Liver (tissue), 8 donors: ENCODE measurements at regions not wholly inside any gene's neighbourhood (a gene's known extent, or its start where the extent isn't known, plus 50 kb on each side); places are given as distances from the start of the nearest gene placed in this dataset.

Source experiments
- DNase-seq: peaks from one replicate; pipeline ENCODE4 v3.0.0-alpha.2; 2017; ENCODE audit warnings: low spot score
- H3K27ac ChIP-seq, 2 donors: one replicate each; pipeline ENCODE4 v1.7.0; 2013; ENCODE audit warnings: inconsistent platforms in 2 of 2, low read length in 2 of 2, control low read depth in 1 of 2, low read depth in 1 of 2, mild to moderate bottlenecking in 1 of 2
- H3K27me3 ChIP-seq, 4 donors: one replicate each; pipeline versions ENCODE4 v1.6.1 to v1.7.0; 2013; ENCODE audit warnings: low read length in 3 of 4, inconsistent platforms in 1 of 4, mild to moderate bottlenecking in 1 of 4, moderate library complexity in 1 of 4; ENCODE audit not compliant: control insufficient read depth in 4 of 4, insufficient read depth in 4 of 4
- H3K36me3 ChIP-seq, 4 donors: one replicate each; pipeline versions ENCODE4 v1.6.1 to v1.7.0; 2013; ENCODE audit warnings: low read length in 3 of 4, mild to moderate bottlenecking in 3 of 4, low read depth in 1 of 4, moderate library complexity in 1 of 4; ENCODE audit not compliant: control insufficient read depth in 4 of 4, insufficient read depth in 3 of 4
- H3K4me1 ChIP-seq, 4 donors: one replicate each; pipeline versions ENCODE4 v1.6.1 to v1.7.0; 2013; ENCODE audit warnings: low read length in 3 of 4, mild to moderate bottlenecking in 3 of 4, moderate library complexity in 1 of 4; ENCODE audit not compliant: control insufficient read depth in 4 of 4, insufficient read depth in 4 of 4
- H3K4me3 ChIP-seq, 3 donors: one replicate each; pipeline versions ENCODE4 v1.6.1 to v1.7.0; 2013; ENCODE audit warnings: low read length in 3 of 3, control low read depth in 1 of 3, low read depth in 1 of 3, mild to moderate bottlenecking in 1 of 3
- H3K9ac ChIP-seq, 2 donors: one replicate each; pipeline ENCODE4 v1.7.0; 2013; ENCODE audit warnings: low read length in 2 of 2, mild to moderate bottlenecking in 2 of 2, moderate library complexity in 2 of 2, control low read depth in 1 of 2, low read depth in 1 of 2
- H3K9me3 ChIP-seq, 4 donors: one replicate each; pipeline versions ENCODE4 v1.6.1 to v1.7.0; 2013; ENCODE audit warnings: low read length in 3 of 4; ENCODE audit not compliant: control insufficient read depth in 4 of 4
- ATF3 ChIP-seq: IDR thresholded peaks from 2 replicates; pipeline ENCODE4 v1.6.1; 2016; ENCODE audit warnings: antibody characterized with exemption
- CTCF ChIP-seq: fragments of 150-350 bp; IDR thresholded peaks from 2 replicates; pipeline ENCODE4 v1.5.1; 2017; ENCODE audit warnings: improper control_type of control experiment, low read depth, low read length; ENCODE audit not compliant: missing input control
- EGR1 ChIP-seq, 2 donors: IDR thresholded peaks; 2 replicates each; pipeline ENCODE4 v1.6.1; 2016 to 2018; ENCODE audit warnings: antibody characterized with exemption in 2 of 2, low read depth in 2 of 2
- FOXA1 ChIP-seq: IDR thresholded peaks from 2 replicates; pipeline ENCODE4 v1.6.1; 2016; ENCODE audit warnings: antibody characterized with exemption
- GABPA ChIP-seq, 2 donors: IDR thresholded peaks in 1 of 2; conservative IDR thresholded peaks in 1 of 2; 2 replicates each; pipeline ENCODE4 v1.6.1; 2016; ENCODE audit warnings: antibody characterized with exemption in 2 of 2, mild to moderate bottlenecking in 1 of 2, moderate library complexity in 1 of 2
- HNF4A ChIP-seq, 2 donors: conservative IDR thresholded peaks; 2 replicates each; pipeline ENCODE4 v1.6.1; 2016; ENCODE audit warnings: antibody characterized with exemption in 2 of 2, mild to moderate bottlenecking in 2 of 2
- HNF4G ChIP-seq: IDR thresholded peaks from 2 replicates; pipeline ENCODE4 v1.6.1; 2016; ENCODE audit warnings: antibody characterized with exemption
- JUND ChIP-seq, 2 donors: IDR thresholded peaks; 2 replicates each; pipeline ENCODE4 v1.6.1; 2016; ENCODE audit warnings: antibody characterized with exemption in 2 of 2
- MAX ChIP-seq: IDR thresholded peaks from 2 replicates; pipeline ENCODE4 v1.6.1; 2016; ENCODE audit warnings: antibody characterized with exemption
- NR2F2 ChIP-seq: IDR thresholded peaks from 2 replicates; pipeline ENCODE4 v1.6.1; 2016; ENCODE audit warnings: antibody characterized with exemption
- RAD21 ChIP-seq, 2 donors: IDR thresholded peaks; 2 replicates each; pipeline ENCODE4 v1.6.1; 2016; ENCODE audit warnings: antibody characterized with exemption in 2 of 2, mild to moderate bottlenecking in 2 of 2
- REST ChIP-seq: IDR thresholded peaks from 2 replicates; pipeline ENCODE4 v1.6.1; 2016; ENCODE audit warnings: antibody characterized with exemption, mild to moderate bottlenecking
- RXRA ChIP-seq, 2 donors: IDR thresholded peaks; 2 replicates each; pipeline ENCODE4 v1.6.1; 2017 to 2018; ENCODE audit warnings: antibody characterized with exemption in 2 of 2, mild to moderate bottlenecking in 1 of 2
- SP1 ChIP-seq: IDR thresholded peaks from 2 replicates; pipeline ENCODE4 v1.6.1; 2018; ENCODE audit warnings: antibody characterized with exemption, mild to moderate bottlenecking
- TAF1 ChIP-seq: conservative IDR thresholded peaks from 2 replicates; pipeline ENCODE4 v1.6.1; 2016; ENCODE audit warnings: antibody characterized with exemption, mild to moderate bottlenecking
- YY1 ChIP-seq: IDR thresholded peaks from 2 replicates; pipeline ENCODE4 v1.6.1; 2016; ENCODE audit warnings: antibody characterized with exemption, mild to moderate bottlenecking
- ZBTB33 ChIP-seq: IDR thresholded peaks from 2 replicates; pipeline ENCODE4 v1.6.1; 2016; ENCODE audit warnings: antibody characterized with exemption
- WGBS: extraction: QIAGEN DNeasy Blood & Tissue Kit; methylation state at CpG from one replicate; pipeline ENCODE4 v1.1.7; 2013; 5-methylcytosine and 5-hydroxymethylcytosine counted together
- donor health status: healthy.
- donor health status: healthy.
- donor health status: healthy.
- donor health status: healthy.
- donor health status: healthy.

GRCh38 chr1:193433599-193433998, 247.2 kb upstream of the B3GALT2 start:
- 90% methylated on average over 1 of the region's 1 CpG for WGBS
- no peaks in the 10 kb centered on the region for H3K27me3 ChIP-seq
- H3K9ac ChIP-seq: no peak overlapping the region
- TF ChIP-seq HNF4A (conservative IDR thresholded peaks at IDR 0.05): no peak
- no peak for TF ChIP-seq ATF3
- no peak for TF ChIP-seq HNF4G
- no peak for TF ChIP-seq JUND (IDR thresholded peaks at IDR 0.05)
- TF ChIP-seq EGR1 (IDR thresholded peaks at IDR 0.05; ENCODE audit: low read depth in 2 of 2): no peak
- TF ChIP-seq ZBTB33: no peak
- TF ChIP-seq RXRA (IDR thresholded peaks at IDR 0.05): no peak
- no peak for TF ChIP-seq GABPA (IDR thresholded peaks at IDR 0.05 in 1 of 2, conservative IDR thresholded peaks at IDR 0.05 in 1 of 2)
- TF ChIP-seq YY1: no peak
- no peak for TF ChIP-seq NR2F2
- TF ChIP-seq FOXA1: no peak
- no peak overlapping the region for H3K27ac ChIP-seq
- DNase-seq: no peak
- no peak overlapping the region for H3K4me3 ChIP-seq
- H3K4me1 ChIP-seq: no peaks in the 10 kb centered on the region
- H3K9me3 ChIP-seq: peaks cover 0 to 11% (median 3%) of the 10 kb centered on the region in 4 donors
- no peaks in the 10 kb centered on the region for H3K36me3 ChIP-seq

- no peak for DNase-seq
- no peak overlapping the region for H3K4me3 ChIP-seq
- no peaks in the 10 kb centered on the region for H3K4me1 ChIP-seq
- no peaks in the 10 kb centered on the region for H3K36me3 ChIP-seq
- no peak overlapping the region for H3K9ac ChIP-seq
- 95% methylated on average over 3 of the region's 3 CpGs for WGBS
- H3K27me3 ChIP-seq: no peaks in the 10 kb centered on the region
- no peak for TF ChIP-seq MAX
- no peak for TF ChIP-seq FOXA1
- no peak for TF ChIP-seq CTCF
- no peak for TF ChIP-seq JUND (IDR thresholded peaks at IDR 0.05)
- no peak for TF ChIP-seq SP1
- TF ChIP-seq TAF1: no peak
- no peak for TF ChIP-seq HNF4A (conservative IDR thresholded peaks at IDR 0.05)
- TF ChIP-seq REST: no peak
- TF ChIP-seq RAD21 (IDR thresholded peaks at IDR 0.05): no peak
- TF ChIP-seq GABPA (IDR thresholded peaks at IDR 0.05 in 1 of 2, conservative IDR thresholded peaks at IDR 0.05 in 1 of 2): no peak
- TF ChIP-seq RXRA (IDR thresholded peaks at IDR 0.05): no peak
- TF ChIP-seq YY1: no peak
- H3K9me3 ChIP-seq: peaks cover 0 to 11% (median 3%) of the 10 kb centered on the region in 4 donors
- H3K27ac ChIP-seq: no peak overlapping the region
These were observed 246.7 kb upstream of the B3GALT2 start for GRCh38 chr1:193432979-193433587.
